ENCODE measurements at regions not wholly inside any gene's neighbourhood (a gene's known extent, or its start where the extent isn't known, plus 50 kb on each side); places are given as distances from the start of the nearest gene placed in this dataset.

DNA sequence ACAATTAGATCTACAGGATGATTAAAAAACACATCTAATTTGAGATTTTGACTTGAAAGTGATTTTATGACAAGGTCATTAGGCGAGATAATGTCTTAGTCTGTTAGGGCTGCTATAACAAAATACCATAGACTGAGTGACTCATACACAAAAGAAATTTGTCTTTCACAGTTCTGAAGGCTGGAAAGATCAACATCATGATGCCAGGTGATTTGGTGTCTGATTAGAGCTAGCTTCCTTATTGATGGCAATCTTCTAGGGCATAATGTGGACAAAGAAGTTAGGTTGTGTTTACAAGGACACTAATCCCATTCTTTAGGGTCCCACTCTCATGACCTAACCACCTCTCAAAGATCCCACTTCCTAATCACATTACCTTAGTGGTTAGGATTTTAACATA, 256.7 kb downstream of the TUSC1 start:
- Histone ChIP-seq H3K9me3 (no peaks in the 10 kb centered on the region), H3K36me3 (ENCODE audit: insufficient read depth in 1 of 2, low read depth in 1 of 2) (no peaks in the 10 kb centered on the region), H3K4me1 (no peaks in the 10 kb centered on the region), H3K27me3 (ENCODE audit: insufficient read depth in 3 of 3, low read length in 2 of 3) (no peaks in the 10 kb centered on the region), H3K27ac (no peak overlapping the region), H3K4me3 (no peak overlapping the region)
- intact Hi-C loops (cut with DNase I), result no loop called here
- TF ChIP-seq, protein P1, sequence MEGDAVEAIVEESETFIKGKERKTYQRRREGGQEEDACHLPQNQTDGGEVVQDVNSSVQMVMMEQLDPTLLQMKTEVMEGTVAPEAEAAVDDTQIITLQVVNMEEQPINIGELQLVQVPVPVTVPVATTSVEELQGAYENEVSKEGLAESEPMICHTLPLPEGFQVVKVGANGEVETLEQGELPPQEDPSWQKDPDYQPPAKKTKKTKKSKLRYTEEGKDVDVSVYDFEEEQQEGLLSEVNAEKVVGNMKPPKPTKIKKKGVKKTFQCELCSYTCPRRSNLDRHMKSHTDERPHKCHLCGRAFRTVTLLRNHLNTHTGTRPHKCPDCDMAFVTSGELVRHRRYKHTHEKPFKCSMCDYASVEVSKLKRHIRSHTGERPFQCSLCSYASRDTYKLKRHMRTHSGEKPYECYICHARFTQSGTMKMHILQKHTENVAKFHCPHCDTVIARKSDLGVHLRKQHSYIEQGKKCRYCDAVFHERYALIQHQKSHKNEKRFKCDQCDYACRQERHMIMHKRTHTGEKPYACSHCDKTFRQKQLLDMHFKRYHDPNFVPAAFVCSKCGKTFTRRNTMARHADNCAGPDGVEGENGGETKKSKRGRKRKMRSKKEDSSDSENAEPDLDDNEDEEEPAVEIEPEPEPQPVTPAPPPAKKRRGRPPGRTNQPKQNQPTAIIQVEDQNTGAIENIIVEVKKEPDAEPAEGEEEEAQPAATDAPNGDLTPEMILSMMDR (IDR thresholded peaks at IDR 0.05), result no peak
- 75 to 88% (median 87%) methylated on average over 1 of the region's 1 CpG for WGBS, 3 donors
- DNase-seq (no peak), ATAC-seq (no peak)

DNA sequence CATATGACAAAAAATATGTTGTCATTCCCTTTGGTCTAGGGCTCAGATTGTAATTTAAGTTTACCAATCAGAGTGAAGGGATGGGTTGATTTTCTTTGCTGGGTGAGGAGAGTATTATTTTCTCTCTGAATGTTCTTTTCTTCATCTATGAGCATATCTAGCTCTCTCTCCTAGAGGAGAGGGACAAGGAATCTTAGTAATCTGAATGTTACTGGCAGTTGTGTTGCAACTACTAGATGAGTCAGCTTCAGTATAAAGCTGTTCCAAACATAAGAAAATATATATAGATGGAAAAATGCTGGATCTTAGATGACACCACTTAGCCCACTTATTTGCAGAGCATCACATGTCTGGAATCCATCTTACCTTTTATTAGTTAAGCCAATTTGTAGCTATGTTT, 259.3 kb downstream of the TUSC1 start:
- H3K9me3 ChIP-seq, result no peaks in the 10 kb centered on the region
- TF ChIP-seq, protein P1 (IDR thresholded peaks at IDR 0.05), result no peak
- no peak overlapping the region for H3K27ac ChIP-seq
- no peaks in the 10 kb centered on the region for H3K4me1 ChIP-seq
- no peak overlapping the region for H3K4me3 ChIP-seq
- ATAC-seq (no peak), DNase-seq (no peak)
- no peaks in the 10 kb centered on the region for H3K36me3 ChIP-seq (ENCODE audit: insufficient read depth in 1 of 2, low read depth in 1 of 2)
- H3K27me3 ChIP-seq (ENCODE audit: insufficient read depth in 3 of 3, low read length in 2 of 3), result no peaks in the 10 kb centered on the region
- intact Hi-C loops (cut with DNase I), result no loop called here

DNA sequence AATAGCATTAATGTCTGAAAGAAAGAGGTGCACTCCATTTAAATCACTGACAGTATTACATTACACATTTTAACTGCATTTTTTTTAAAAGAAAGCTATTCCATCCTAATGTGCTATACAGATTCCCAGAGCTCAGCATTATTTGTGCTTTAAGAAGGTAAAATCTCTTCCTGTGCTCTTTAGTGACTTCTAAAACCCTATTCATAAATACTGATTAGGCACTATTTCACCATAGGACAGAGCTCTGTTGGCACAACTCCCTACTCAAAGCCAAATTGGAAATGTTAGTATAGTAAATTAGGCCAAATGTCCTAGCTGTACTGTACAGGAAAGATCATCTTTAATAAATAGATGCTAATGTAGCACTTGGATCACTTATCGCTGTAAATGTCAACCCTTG, 262.5 kb downstream of the TUSC1 start:
- Histone ChIP-seq H3K4me1 (no peaks in the 10 kb centered on the region), H3K9me3 (no peaks in the 10 kb centered on the region), H3K27me3 (ENCODE audit: insufficient read depth in 3 of 3, low read length in 2 of 3) (no peaks in the 10 kb centered on the region), H3K4me3 (no peak overlapping the region), H3K36me3 (ENCODE audit: insufficient read depth in 1 of 2, low read depth in 1 of 2) (no peaks in the 10 kb centered on the region), H3K27ac (no peak overlapping the region)
- DNase-seq (no peak), ATAC-seq (no peak)
- intact Hi-C loops (cut with DNase I), result no loop called here
- 14 to 45% (median 30%) methylated on average over 1 of the region's 1 CpG for WGBS, 3 donors
- TF ChIP-seq, protein P1 (IDR thresholded peaks at IDR 0.05), result no peak

DNA sequence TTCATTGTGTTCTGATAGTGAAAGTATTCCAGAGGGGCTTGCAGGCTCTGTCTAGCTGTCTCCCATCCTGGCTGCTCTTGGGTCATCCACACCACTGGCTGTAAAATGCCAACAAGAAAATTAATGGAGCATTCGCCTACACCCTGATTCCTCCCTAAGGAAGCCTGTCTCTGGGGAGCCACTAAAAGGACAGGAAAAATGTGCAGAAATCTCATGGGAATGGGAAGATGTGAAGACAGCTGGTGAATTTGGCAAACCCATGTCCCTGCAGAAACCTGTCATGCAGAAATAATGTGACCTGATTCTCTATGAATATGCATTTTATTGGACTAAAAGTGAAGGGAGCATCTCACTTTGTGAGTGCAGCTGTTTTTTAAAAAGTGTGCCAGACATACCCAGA, 265.6 kb downstream of the TUSC1 start:
- no peaks in the 10 kb centered on the region for H3K4me1 ChIP-seq
- H3K27me3 ChIP-seq (ENCODE audit: insufficient read depth in 3 of 3, low read length in 2 of 3), result no peaks in the 10 kb centered on the region
- H3K27ac ChIP-seq, result no peak overlapping the region
- no peak overlapping the region for H3K4me3 ChIP-seq
- 26 to 42% (median 38%) methylated on average over 1 of the region's 1 CpG for WGBS, 3 donors
- ATAC-seq (no peak), DNase-seq (no peak)
- TF ChIP-seq, protein P1 (IDR thresholded peaks at IDR 0.05), result no peak
- no peaks in the 10 kb centered on the region for H3K36me3 ChIP-seq (ENCODE audit: insufficient read depth in 1 of 2, low read depth in 1 of 2)
- intact Hi-C loops (cut with DNase I), result no loop called here
- H3K9me3 ChIP-seq, result no peaks in the 10 kb centered on the region

DNA sequence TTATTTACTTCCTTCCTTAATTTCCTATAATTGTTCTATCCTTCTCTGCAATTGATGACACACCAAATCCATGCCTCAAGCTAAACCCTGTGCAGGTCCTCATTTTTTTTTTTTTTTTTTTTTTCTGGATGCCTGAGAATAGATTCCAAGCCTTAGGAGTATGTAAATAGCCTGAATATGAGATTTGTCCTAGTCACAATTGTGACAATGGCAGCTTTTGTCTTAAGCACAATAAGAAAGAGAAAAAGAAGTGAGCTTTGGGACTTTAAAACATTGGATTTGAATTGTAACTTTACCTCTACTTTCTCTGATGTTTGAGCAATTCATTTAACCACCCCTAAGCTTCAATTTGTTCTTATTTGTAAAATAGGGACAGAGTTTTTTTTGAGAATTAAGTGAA, 280.5 kb downstream of the TUSC1 start:
- ATAC-seq (no peak), DNase-seq (no peak)
- H3K27me3 ChIP-seq (ENCODE audit: insufficient read depth in 3 of 3, low read length in 2 of 3), result no peaks in the 10 kb centered on the region
- no peaks in the 10 kb centered on the region for H3K36me3 ChIP-seq (ENCODE audit: insufficient read depth in 1 of 2, low read depth in 1 of 2)
- H3K4me3 ChIP-seq, result no peak overlapping the region
- H3K9me3 ChIP-seq, result no peaks in the 10 kb centered on the region
- intact Hi-C loops (cut with DNase I), result no loop called here
- H3K27ac ChIP-seq, result no peak overlapping the region
- no peaks in the 10 kb centered on the region for H3K4me1 ChIP-seq
- TF ChIP-seq, protein P1 (IDR thresholded peaks at IDR 0.05), result no peak

All from psoas muscle (tissue), 7 donors.